ENCODE measurements at regions not wholly inside any gene's neighbourhood (a gene's known extent, or its start where the extent isn't known, plus 50 kb on each side); places are given as distances from the start of the nearest gene placed in this dataset.

- H3K36me3 ChIP-seq = no peaks in the 10 kb centered on the region
- TF ChIP-seq CTCF (IDR thresholded peaks at IDR 0.05) = no peak
- no peak for ATAC-seq
- H3K4me3 ChIP-seq = no peak overlapping the region
- intact Hi-C loops (cut with DNase I) = no loop called here
- no peaks in the 10 kb centered on the region for H3K9me3 ChIP-seq
- DNase-seq = no peak
- no peaks in the 10 kb centered on the region for H3K4me1 ChIP-seq
- H3K27me3 ChIP-seq (ENCODE audit: low read depth) = no peaks in the 10 kb centered on the region
- H3K27ac ChIP-seq = no peak overlapping the region
Observed at GRCh38 chr6:87875781-87876180, 171.9 kb upstream of the SPACA1 start.

GRCh38 chr6:87873556-87873955 lies 171.5 kb upstream of the AKIRIN2 start:
- intact Hi-C loops (cut with DNase I) = no loop called here
- TF ChIP-seq CTCF (IDR thresholded peaks at IDR 0.05) = no peak
- Histone ChIP-seq H3K27ac (no peak overlapping the region), H3K36me3 (no peaks in the 10 kb centered on the region), H3K4me1 (no peaks in the 10 kb centered on the region), H3K9me3 (no peaks in the 10 kb centered on the region), H3K4me3 (no peak overlapping the region), H3K27me3 (ENCODE audit: low read depth) (no peaks in the 10 kb centered on the region)
- DNase-seq (no peak), ATAC-seq (no peak)

GRCh38 chr6:87870556-87870955 lies 168.5 kb upstream of the AKIRIN2 start:
- Histone ChIP-seq H3K27ac (no peak overlapping the region), H3K4me3 (no peak overlapping the region), H3K9me3 (no peaks in the 10 kb centered on the region), H3K36me3 (no peaks in the 10 kb centered on the region), H3K27me3 (ENCODE audit: low read depth) (no peaks in the 10 kb centered on the region), H3K4me1 (no peaks in the 10 kb centered on the region)
- no peak for TF ChIP-seq CTCF (IDR thresholded peaks at IDR 0.05)
- intact Hi-C loops (cut with DNase I) = no loop called here
- DNase-seq (no peak), ATAC-seq (no peak)

- Histone ChIP-seq H3K9me3 (no peaks in the 10 kb centered on the region), H3K36me3 (no peaks in the 10 kb centered on the region), H3K27me3 (ENCODE audit: low read depth) (no peaks in the 10 kb centered on the region), H3K4me3 (no peak overlapping the region), H3K27ac (no peak overlapping the region), H3K4me1 (no peaks in the 10 kb centered on the region)
- no peak for TF ChIP-seq CTCF (IDR thresholded peaks at IDR 0.05)
- intact Hi-C loops (cut with DNase I) = no loop called here
- DNase-seq = no peak
- ATAC-seq = no peak
Observed at GRCh38 chr6:87869064-87869905, 167.3 kb upstream of the AKIRIN2 start.

DNA sequence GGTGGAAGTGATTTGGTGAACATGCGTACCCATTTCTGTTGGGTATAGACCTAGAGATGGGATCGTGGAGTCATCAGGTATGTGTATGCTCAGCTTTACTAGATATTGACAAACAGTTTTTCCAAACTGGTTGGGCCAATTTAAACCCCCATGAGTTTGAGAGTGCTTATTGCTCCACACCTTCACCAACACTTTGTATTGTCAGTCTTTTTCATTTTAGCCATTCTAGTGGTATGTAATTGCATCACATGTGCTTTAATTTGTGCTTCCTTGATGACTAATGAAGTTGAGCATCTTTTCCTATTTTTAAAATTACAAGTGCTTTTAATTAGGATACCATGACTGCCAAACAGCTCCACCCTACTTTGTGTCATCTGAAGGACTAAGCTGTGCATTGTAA lies 158.9 kb upstream of the AKIRIN2 start:
- H3K9me3 ChIP-seq = no peaks in the 10 kb centered on the region
- H3K4me3 ChIP-seq = no peak overlapping the region

More for the DNA sequence above, 158.9 kb upstream of the AKIRIN2 start:
- intact Hi-C loops (cut with DNase I) = no loop called here
- Histone ChIP-seq H3K27ac (no peak overlapping the region), H3K4me1 (no peaks in the 10 kb centered on the region), H3K36me3 (no peaks in the 10 kb centered on the region), H3K27me3 (ENCODE audit: low read depth) (no peaks in the 10 kb centered on the region)
- DNase-seq (no peak), ATAC-seq (no peak)
- no peak for TF ChIP-seq CTCF (IDR thresholded peaks at IDR 0.05)

Data from lower lobe of right lung (tissue), 2 donors.